Left kidney (tissue), 1 donor: ENCODE measurements at regions not wholly inside any gene's neighbourhood (a gene's known extent, or its start where the extent isn't known, plus 50 kb on each side); places are given as distances from the start of the nearest gene placed in this dataset.
"Not testable (repeated sequence)": the region's sequence is repeated elsewhere in the genome, so short reads cannot be mapped to it uniquely, and the experiment has no call there.

Experiments
- DNase-seq: peaks from one replicate; pipeline ENCODE4 v3.0.0-alpha.2; 2013

DNA sequence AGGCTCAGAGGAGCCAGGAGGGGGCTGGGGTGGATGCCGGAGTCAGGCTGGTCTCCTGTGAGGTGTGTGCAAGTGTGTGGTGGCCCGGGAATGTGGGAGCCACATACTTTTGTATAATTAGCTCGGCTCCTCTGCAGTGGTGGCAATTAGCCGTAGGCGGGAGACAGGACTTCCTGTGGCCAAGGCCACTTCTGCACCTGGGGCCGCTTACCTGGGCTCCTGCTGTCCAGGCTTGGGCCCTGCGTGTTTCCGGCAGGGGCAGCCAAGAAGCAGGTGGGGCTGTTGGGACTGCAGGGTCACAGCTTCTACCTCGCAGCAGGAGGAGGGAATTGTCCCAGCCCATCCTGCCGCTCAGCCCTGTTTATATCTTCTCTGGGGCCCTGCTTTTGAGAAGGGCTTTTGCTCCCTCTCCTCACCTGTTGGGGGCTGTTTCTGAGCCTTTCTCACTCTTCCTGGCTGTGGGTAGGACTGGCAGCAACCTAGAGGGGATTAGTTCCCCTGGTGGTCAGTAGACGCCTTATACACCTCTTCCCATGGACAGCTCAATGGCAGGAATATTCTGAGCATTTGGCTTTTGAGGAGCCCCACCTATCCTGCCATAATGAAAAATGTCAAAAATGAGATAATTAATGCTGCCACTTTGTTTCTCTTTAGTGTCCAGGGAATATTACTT is 145.4 kb upstream of the PITX1 start:
- DNase-seq, result no peak

DNA sequence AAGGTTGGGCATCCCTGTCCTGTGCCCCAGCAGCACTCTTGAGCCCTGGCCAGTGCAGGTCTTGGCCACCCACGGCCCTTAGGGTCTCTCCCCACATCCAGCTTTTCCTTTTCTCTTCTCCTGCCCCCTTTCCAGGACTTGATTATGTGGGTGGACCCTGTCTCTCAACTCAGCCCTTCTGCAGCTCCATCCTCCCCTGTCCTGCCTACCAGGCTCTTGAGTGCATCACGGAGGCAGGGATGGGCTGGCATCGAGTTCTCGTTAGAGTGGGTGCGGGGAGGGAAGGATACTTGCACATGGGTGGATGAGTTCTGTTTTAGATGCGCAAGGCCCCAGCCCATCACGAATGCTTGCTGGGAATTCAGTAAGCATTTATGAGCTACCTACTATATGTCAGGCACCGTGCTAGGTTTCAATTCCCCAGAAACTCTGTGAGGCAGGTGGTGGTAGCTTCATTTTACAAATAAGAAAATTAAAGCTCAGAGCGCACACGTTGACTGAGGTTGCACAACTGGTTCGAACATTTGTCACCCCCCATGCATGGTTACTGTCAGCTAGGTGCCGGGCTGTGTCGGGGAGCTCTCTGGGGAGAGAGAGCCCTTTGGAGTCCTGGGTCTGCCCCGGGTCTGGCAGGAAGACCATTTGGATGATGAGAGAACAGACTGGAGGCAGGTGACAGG is 144.6 kb upstream of the PITX1 start:
- DNase-seq, result no peak

GRCh38 chr5:135177591-135177990 is 143.6 kb upstream of the PITX1 start:
- DNase-seq, result no peak

DNA sequence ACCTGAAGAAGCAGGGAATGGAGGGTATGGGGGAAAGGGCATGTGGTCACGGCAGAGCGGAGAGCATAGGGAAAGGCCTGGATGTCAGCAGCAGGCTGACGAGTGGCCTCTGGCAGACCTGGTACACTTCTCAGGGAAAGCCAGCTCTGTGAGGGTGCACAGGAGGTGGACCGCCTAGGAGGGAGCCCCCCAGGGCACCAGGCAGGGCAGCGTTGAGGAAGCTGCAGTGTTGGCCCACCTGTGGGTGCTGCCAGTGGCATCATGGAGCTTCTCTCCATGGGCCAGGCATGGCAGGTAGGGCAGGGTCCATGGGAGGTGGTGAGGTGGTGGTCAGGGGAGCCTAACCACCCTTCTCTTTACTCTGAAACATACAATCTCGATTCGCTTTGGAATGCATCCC is 143.0 kb upstream of the PITX1 start:
- DNase-seq, result no peak

DNA sequence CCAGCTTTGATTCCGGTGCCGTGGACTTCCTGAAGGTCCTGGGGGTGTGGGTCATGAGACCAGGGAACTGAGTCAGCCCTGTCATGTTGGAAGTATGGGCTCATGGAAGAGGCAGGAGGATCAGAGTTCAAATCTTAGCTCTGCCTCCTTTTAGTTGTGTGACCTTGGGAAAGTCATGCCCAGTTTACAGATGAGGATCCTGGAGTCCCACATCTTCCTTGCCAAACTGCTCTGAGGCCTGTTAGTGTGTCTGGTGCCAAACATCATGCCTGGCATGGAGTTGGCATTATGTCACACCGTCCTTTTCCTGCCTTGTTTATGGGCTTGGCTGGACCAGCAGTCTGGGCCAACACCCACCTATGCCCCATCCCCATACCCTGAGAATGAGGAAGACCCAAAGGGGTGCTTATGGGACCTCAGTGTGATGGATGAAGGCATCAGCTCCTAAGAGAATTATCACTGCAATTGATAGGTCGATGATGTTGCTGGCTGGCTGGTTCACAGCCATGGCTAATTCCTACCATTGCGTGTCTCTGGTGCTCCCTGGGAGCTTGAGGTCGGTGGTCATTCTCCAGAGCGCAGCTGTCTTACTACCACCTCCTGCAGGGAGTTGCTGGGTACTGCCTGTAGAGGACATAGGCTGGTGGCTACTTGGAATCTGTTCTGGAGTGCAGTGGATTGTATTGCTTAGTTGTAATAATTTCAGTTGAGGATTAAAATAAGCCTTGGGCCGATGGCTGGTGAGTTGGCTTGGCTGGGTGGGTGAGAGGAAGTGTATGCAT is 140.5 kb upstream of the PITX1 start:
- DNase-seq, result no peak

GRCh38 chr5:135173662-135174290 is 139.7 kb upstream of the PITX1 start:
- DNase-seq, result no peak

DNA sequence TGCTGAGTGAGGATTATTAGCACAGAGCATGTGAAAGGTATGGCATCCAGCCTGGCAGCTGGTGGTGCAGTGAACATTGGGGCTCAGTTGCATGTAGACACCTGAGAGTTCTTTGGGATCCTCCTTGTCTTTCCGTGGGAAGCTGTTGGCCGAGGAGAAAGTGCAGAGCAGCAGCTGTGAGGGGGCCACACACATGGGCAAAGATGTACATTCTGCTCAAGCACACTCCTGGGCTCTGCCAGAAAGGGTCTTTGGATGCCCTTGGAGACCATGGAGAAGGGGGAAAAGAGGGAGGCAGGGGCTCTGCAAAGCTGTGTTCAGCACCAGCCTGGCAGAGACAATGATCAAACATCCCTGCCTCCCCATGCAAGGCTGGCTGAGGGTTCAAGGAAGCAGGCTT is 138.7 kb upstream of the PITX1 start:
- DNase-seq, result no peak

DNA sequence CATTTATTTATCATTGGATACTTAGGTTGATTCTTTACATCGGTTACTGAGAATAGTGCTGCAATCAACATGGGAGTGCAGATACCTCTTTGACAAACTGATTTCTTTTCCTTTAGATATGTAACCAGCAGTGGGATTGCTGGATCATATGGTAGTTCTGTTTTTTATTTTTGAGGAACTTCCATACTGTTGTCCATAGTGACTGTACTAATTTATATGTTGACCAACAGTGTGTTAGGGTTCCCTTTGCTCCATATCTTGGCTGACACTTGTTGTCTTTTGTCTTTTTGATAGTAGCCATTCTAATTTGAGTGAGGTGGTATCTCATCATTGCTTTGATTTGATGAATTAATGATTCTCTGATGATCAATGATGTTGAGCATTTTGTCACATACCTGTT is 137.3 kb upstream of the PITX1 start:
- DNase-seq, result no peak

- no peak for DNase-seq
Measured at GRCh38 chr5:135170500-135170899, 136.5 kb upstream of the PITX1 start.

DNA sequence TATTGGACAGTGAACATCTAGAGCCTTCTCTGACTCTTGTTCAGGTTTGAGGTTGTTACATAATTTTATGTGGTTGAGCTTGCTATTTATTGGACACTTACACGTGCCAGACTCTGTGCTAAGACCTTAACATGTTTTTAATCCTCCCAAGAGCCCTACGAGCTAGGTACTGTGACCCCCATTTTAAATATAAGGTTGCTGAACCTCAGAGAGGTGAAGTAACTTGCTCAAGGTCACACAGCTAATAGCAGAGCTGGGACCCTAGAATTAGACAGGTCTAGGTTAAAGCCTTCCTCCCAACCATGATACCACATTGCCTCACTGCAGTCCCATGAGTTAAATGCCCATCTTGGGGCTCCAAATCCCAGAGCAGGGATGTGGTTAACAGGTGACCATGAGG is 135.7 kb upstream of the PITX1 start:
- DNase-seq, result no peak

DNA sequence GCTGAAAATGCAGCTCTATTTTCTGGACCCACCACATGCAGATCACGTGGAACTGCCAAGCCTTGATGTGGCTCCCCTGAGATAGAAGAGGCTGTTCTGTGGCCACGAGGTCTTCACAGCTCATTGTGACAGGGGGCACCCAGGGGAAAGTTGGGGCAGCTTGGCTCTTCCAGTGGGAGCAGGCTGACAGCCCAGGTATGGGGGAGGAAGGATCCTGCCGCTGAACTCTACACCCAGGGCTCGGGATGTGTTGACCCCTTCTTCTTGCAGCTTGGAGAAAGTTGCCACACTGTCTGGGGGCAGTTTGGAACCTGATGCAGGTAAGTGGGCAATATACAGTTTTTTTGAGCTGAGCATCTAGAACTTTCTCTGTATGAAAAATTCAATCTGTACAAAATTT is 133.6 kb upstream of the PITX1 start:
- no peak for DNase-seq

DNA sequence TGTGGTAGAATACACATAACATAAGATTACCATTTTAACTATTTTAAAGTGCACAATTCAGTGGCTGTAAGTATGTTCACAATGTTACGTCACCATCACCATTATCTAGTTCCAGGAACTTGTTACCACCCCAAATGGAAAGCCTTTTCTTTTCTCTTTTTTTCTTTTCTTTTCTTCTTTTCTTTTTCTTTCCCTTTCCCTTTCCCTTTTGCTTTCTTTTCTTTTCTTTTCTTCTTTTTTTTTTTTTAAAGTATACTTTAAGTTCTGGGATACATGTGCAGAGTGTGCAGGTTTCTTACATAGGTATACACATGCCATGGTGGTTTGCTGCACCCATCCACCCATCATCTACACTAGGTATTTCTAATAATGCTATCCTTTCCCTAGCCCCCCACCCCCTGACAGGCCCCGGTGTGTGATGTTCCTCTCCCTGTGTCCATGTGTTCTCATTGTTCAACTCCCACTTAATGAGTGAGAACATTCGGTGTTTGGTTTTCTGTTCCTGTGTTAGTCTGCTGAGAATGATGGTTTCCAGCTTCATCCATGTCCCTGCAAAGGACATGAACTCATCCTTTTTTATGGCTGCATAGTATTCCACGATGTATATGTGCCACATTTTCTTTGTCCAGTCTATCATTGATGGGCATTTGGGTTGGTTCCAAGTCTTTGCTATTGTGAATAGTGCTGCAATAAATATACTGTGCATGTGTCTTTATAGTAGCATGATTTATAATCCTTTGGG is 131.0 kb upstream of the PITX1 start:
- DNase-seq, result not testable (repeated sequence)

- DNase-seq, result no peak
Measured at GRCh38 chr5:135163964-135164363, 129.9 kb upstream of the PITX1 start.

GRCh38 chr5:135163391-135163790 is 129.4 kb upstream of the PITX1 start:
- no peak for DNase-seq

DNA sequence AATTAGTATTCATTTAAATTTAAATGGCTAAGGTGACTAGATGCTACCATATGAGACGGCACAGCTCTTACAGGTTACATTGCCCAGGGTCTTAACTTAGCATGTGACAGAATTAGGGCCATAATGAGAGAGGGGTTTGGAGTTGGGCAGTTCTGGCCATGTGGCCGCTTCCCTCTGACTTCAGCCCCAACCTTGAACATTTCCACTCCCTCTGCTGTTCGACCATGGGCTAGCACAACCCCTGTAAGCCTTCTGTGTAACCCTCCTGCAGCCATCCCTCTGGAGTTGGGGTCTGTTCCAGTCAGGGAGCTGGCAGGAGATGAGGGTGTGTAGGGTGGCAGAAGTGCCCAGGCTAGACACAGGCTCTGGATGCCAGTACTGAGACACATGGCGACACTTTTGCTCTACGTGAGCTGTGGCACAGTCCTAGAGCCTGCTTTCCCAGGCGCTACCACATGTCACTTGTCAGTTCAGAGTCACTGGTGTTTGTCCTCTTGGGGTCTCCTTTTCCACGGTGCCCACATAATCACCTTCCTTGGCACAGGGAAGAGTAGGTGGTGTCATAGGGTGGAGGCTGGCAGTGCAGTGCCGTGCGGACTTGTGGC is 128.7 kb upstream of the PITX1 start:
- no peak for DNase-seq

- DNase-seq, result no peak
Measured at GRCh38 chr5:135161221-135161620, 127.2 kb upstream of the PITX1 start.

GRCh38 chr5:135160036-135160675 is 126.1 kb upstream of the PITX1 start:
- DNase-seq, result no peak

DNA sequence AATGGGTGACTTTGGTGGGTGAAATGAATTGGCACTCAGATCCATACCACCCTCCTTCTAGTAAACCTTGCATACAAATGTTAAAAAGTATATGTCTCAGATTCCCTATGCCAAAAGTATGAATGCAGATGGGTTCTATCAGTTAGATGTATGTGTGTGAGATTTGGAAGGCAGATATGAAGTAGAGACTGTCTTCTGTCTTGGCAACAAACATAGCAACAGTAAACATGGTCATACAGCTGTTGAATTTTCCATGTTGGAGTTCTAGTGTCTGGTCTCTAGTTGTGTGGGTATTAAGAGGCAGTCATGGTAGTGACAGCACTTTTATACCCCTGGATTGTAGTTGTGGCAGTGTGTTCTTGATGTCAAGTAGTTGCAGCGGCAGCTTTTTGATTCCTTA is 125.6 kb upstream of the PITX1 start:
- no peak for DNase-seq

DNA sequence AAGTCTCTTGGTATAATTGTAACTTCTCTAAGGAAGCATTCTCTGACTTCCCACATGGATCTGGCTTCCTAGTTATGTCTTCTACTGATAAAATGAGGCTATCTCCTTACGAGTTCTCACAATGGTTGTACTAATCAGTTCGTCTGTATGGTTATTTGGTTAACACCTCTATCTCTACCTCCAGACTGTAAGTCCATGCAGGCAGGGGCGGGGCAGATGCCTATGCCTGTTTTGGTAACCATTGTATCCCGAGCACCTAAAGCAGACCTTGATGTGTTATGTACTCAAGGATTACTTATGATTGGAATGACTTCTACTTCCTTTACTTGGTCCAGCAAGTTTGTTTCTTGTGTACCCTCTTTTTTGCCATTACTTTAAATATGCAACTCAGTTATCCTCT is 125.0 kb upstream of the PITX1 start:
- DNase-seq, result no peak

GRCh38 chr5:135158314-135158697 is 124.3 kb upstream of the PITX1 start:
- DNase-seq, result no peak
